BLaER1 (cell line): ENCODE measurements at regions not wholly inside any gene's neighbourhood (a gene's known extent, or its start where the extent isn't known, plus 50 kb on each side); places are given as distances from the start of the nearest gene placed in this dataset.
A peak's percentile ranks its signal among the peaks of the same experiment; 100 is the strongest.

Experiments
- H3K27ac ChIP-seq: shearing (Covaris generic); formaldehyde crosslinking; 2 replicates; pipeline ENCODE4 v1.8.1; 2022
- H3K27me3 ChIP-seq: shearing (Covaris generic); formaldehyde crosslinking; 2 replicates; pipeline ENCODE4 v1.8.1; 2022
- H3K36me3 ChIP-seq: shearing (Covaris generic); formaldehyde crosslinking; 2 replicates; pipeline ENCODE4 v1.8.1; 2022
- H3K4me1 ChIP-seq: shearing (Covaris generic); formaldehyde crosslinking; 2 replicates; pipeline ENCODE4 v1.8.1; 2022
- H3K4me2 ChIP-seq: shearing (Covaris generic); formaldehyde crosslinking; 2 replicates; pipeline ENCODE4 v1.8.1; 2022
- H3K4me3 ChIP-seq: shearing (Covaris generic); formaldehyde crosslinking; 2 replicates; pipeline ENCODE4 v1.8.1; 2022
- H3K9ac ChIP-seq: shearing (Covaris generic); formaldehyde crosslinking; 2 replicates; pipeline ENCODE4 v1.8.1; 2022
- H3K9me3 ChIP-seq: shearing (Covaris generic); formaldehyde crosslinking; 2 replicates; pipeline ENCODE4 v1.8.1; 2022
- H4K20me1 ChIP-seq: shearing (Covaris generic); formaldehyde crosslinking; 2 replicates; pipeline ENCODE4 v1.8.1; 2022
- Cebpa-rat ChIP-seq: shearing (Covaris generic); IDR thresholded peaks from 2 replicates; pipeline ENCODE4 v1.8.1; 2022

- Histone ChIP-seq H4K20me1 (no peaks in the 10 kb centered on the region), H3K27me3 (no peaks in the 10 kb centered on the region), H3K9me3 (no peaks in the 10 kb centered on the region), H3K36me3 (no peaks in the 10 kb centered on the region), H3K4me3 (no peak overlapping the region), H3K4me2 (peak overlapping the region; percentile 6; the same call in 1 of the 2 replicates), H3K27ac (no peak overlapping the region), H3K9ac (no peak overlapping the region), H3K4me1 (peaks cover 11% of the 10 kb centered on the region; the same call in 1 of the 2 replicates)
- TF ChIP-seq Cebpa-rat = no peak
Observed at GRCh38 chr12:63069860-63070617, 81.0 kb downstream of the AVPR1A start.

DNA sequence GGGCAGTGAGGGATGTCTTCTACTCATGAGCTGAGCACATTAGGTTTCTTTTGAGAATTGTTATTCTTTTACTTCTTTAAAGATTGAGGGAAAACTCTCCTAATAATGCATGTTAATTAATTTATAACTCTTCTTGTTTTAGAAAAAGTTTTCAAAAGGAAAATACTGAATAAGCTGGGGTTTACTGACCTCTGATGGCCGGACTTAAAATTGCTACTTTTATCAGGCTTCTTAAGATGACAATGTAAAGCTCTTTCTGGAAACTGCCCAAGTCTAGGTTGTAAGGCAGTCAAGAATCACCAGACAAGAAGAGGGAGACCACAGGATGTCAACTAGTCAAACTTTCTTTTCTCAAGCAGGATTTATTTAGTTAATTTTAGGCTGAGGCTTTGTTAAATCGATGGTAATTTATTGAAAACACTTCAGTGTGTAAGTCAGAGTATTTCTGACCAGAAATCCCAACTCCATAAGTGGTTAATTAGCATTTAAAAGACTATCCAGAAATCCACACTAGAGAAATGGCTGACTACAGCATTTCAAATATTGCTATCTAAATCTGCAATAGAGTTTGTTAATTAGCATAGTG is 82.1 kb downstream of the AVPR1A start:
- H3K9me3 ChIP-seq = no peaks in the 10 kb centered on the region
- H3K4me1 ChIP-seq = peaks cover 11% of the 10 kb centered on the region; the same call in 1 of the 2 replicates
- H3K4me2 ChIP-seq = no peak overlapping the region
- H4K20me1 ChIP-seq = no peaks in the 10 kb centered on the region
- no peak overlapping the region for H3K9ac ChIP-seq
- no peak overlapping the region for H3K4me3 ChIP-seq
- no peaks in the 10 kb centered on the region for H3K27me3 ChIP-seq
- H3K27ac ChIP-seq = no peak overlapping the region
- H3K36me3 ChIP-seq = no peaks in the 10 kb centered on the region
- TF ChIP-seq Cebpa-rat = no peak

DNA sequence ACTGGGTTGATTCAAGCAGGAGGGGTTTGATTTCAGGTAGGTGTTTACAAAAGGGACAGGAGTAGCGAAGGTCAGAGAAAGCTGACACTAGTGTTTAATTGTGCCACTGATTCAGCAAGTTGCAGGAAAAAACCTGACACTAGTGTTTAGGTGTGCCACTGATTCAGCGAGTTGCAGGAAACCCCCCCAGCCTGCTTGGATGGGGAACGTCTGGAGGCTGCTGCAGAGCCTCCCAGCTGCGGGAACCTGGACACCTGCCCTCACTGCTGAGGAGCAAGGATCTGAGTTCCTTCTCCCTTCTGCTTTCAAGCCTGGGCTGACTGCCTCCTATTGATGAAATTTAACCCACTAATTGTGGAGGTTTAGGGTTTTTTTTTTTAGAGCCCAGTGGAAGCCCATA is 84.2 kb downstream of the AVPR1A start:
- Histone ChIP-seq H3K27me3 (no peaks in the 10 kb centered on the region), H3K9ac (no peak overlapping the region), H3K4me2 (no peak overlapping the region)

DNA sequence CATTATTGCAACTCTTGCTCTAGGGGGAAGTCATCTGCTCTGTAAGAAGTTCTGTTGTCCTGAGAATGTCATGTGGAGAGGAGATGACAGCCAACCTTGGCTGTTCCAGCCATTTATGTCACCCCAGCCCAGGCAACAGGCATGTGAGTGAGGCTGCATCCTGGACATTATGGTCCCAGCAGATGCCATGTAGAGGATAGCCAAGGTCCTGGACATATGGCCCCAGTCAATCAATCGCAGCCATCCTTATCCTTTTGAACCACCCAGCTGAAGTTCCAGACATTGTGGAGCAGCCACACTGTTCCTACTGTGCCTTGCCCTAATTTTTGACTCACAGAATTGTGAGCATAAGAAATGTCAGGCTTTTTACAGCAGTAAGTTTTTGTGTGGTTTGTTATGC is 84.9 kb downstream of the AVPR1A start:
- Histone ChIP-seq H3K27ac (no peak overlapping the region), H3K4me3 (no peak overlapping the region), H3K36me3 (no peaks in the 10 kb centered on the region), H3K4me2 (no peak overlapping the region), H4K20me1 (no peaks in the 10 kb centered on the region), H3K27me3 (no peaks in the 10 kb centered on the region), H3K9me3 (no peaks in the 10 kb centered on the region), H3K4me1 (peaks cover 11% of the 10 kb centered on the region; the same call in 1 of the 2 replicates), H3K9ac (no peak overlapping the region)
- no peak for TF ChIP-seq Cebpa-rat

More for the DNA sequence above, 84.2 kb downstream of the AVPR1A start:
- Histone ChIP-seq H3K36me3 (no peaks in the 10 kb centered on the region), H3K4me3 (no peak overlapping the region), H3K27ac (no peak overlapping the region), H3K9me3 (no peaks in the 10 kb centered on the region), H4K20me1 (no peaks in the 10 kb centered on the region), H3K4me1 (peaks cover 11% of the 10 kb centered on the region; the same call in 1 of the 2 replicates)
- TF ChIP-seq Cebpa-rat = no peak

DNA sequence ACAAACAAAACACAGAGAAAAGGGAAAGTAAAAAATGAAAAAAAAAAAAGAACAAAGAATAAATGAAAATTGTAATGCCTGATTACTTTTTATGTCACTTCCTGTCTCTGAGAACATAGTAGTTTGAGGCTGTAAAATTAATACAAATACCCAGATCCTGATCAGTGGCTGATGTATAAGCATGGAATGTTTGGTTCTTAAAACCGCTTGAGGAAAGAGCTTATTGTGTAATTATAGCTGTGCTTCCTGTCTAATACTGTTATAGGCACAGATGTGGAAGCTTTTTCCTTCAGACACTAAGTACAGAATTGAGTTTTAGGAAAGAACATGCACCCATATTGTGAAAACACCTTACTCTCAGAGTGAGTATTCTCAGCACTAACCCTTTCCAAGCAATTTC is 86.9 kb downstream of the AVPR1A start:
- H3K9ac ChIP-seq = no peak overlapping the region
- H3K4me1 ChIP-seq = no peaks in the 10 kb centered on the region
- H3K27ac ChIP-seq = no peak overlapping the region
- no peaks in the 10 kb centered on the region for H3K36me3 ChIP-seq
- no peaks in the 10 kb centered on the region for H3K27me3 ChIP-seq
- H4K20me1 ChIP-seq = no peaks in the 10 kb centered on the region
- no peaks in the 10 kb centered on the region for H3K9me3 ChIP-seq
- no peak for TF ChIP-seq Cebpa-rat
- H3K4me2 ChIP-seq = no peak overlapping the region
- H3K4me3 ChIP-seq = no peak overlapping the region

GRCh38 chr12:63056649-63057048 is 94.4 kb downstream of the AVPR1A start:
- H4K20me1 ChIP-seq = no peaks in the 10 kb centered on the region
- no peaks in the 10 kb centered on the region for H3K27me3 ChIP-seq
- H3K36me3 ChIP-seq = no peaks in the 10 kb centered on the region
- H3K4me2 ChIP-seq = no peak overlapping the region
- no peak overlapping the region for H3K27ac ChIP-seq
- no peak overlapping the region for H3K9ac ChIP-seq
- no peak for TF ChIP-seq Cebpa-rat
- no peaks in the 10 kb centered on the region for H3K9me3 ChIP-seq
- H3K4me1 ChIP-seq = no peaks in the 10 kb centered on the region
- H3K4me3 ChIP-seq = no peak overlapping the region

DNA sequence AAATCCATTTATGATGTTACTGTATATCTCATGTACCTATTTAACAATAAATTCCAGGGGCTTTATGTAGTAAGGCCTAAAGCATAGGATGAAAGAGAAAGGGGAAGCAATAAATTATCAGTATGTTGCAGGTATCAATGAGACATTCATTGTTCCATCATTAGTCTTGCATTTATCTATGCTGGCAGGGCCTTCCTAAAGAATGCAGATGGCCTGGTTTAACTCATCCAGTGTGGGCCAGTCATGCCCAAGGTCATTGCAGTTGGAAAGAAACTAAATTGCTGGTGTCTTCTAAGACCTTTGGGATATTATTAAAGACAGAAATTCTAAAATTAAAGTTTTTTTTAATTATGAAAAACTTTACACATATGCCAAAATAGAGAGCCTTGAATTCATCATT is 98.3 kb downstream of the AVPR1A start:
- Histone ChIP-seq H3K4me3 (no peak overlapping the region), H3K9ac (no peak overlapping the region), H3K4me2 (no peak overlapping the region), H3K27me3 (no peaks in the 10 kb centered on the region), H3K9me3 (no peaks in the 10 kb centered on the region), H3K4me1 (no peaks in the 10 kb centered on the region), H3K27ac (no peak overlapping the region), H4K20me1 (no peaks in the 10 kb centered on the region), H3K36me3 (no peaks in the 10 kb centered on the region)
- TF ChIP-seq Cebpa-rat = no peak

DNA sequence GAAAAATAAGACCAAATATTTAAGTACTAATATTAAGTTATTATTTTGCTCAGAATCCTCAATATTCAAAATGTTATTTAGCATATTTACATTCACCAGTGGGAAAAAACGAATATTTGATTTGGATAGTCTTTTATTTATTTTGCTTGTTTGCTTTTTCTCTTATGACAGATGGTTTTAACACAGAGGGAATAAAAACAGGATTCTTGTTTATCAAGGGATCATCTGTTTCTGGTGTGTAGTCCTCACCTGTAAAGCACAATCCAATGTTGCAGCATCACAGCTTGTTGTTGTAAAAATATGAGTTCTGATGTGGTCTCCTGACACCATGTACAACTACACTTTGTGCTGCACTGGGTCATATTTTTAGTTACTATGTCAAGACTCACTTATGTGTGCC is 103.9 kb downstream of the AVPR1A start:
- H3K27me3 ChIP-seq = no peaks in the 10 kb centered on the region
- H3K4me1 ChIP-seq = peaks cover 8% of the 10 kb centered on the region
- no peaks in the 10 kb centered on the region for H3K36me3 ChIP-seq
- no peaks in the 10 kb centered on the region for H3K9me3 ChIP-seq
- no peak overlapping the region for H3K4me3 ChIP-seq
- H3K9ac ChIP-seq = no peak overlapping the region
- H4K20me1 ChIP-seq = no peaks in the 10 kb centered on the region
- no peak overlapping the region for H3K27ac ChIP-seq
- no peak for TF ChIP-seq Cebpa-rat
- no peak overlapping the region for H3K4me2 ChIP-seq

DNA sequence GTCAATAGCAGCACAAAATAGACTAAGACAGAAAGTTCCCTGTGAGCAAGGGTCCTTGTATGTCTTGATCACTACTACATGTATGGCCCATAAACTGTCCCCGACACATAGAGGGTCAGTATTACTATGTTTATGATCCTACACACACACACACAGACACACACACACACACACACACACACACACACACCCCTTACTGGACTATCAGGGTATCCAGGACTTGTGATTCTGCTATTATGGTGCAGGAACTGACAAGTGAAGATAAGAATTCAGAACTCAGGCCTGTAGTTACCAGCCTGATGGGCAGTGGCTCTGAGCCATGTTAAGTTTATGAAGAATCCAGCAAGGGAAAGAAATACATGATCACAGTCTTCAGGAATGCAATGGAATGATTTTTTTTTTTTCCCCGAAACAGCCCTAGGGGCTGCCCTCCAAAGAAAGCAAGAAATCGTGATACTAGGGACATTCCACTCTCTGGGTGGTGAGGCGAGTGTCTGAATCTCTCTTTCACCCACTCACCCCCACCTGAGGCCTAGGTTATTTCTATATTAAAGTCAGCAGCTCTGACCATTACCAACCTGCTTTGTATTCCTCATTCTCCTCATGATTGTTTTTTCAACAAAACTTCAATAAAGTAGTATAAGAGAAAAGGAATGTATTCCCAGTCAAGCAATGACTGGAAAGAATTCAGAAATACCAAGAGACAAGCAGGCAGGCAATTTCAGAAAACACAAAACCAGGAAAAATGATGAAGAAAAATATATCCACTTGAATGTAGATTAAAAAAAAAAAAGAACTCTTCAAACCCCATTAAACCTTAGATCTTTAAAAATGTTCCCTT is 105.8 kb downstream of the AVPR1A start:
- Histone ChIP-seq H3K36me3 (no peaks in the 10 kb centered on the region), H3K4me2 (no peak overlapping the region), H3K27ac (no peak overlapping the region), H3K9ac (no peak overlapping the region), H3K4me1 (peaks cover 8% of the 10 kb centered on the region), H4K20me1 (no peaks in the 10 kb centered on the region), H3K27me3 (no peaks in the 10 kb centered on the region), H3K4me3 (no peak overlapping the region), H3K9me3 (no peaks in the 10 kb centered on the region)
- no peak for TF ChIP-seq Cebpa-rat

GRCh38 chr12:63042646-63043045 is 107.7 kb upstream of the PPM1H start:
- Histone ChIP-seq H3K36me3 (no peaks in the 10 kb centered on the region), H3K27me3 (no peaks in the 10 kb centered on the region)
- TF ChIP-seq Cebpa-rat = no peak

More at GRCh38 chr12:63042646-63043045, 107.7 kb upstream of the PPM1H start:
- Histone ChIP-seq H4K20me1 (no peaks in the 10 kb centered on the region), H3K4me2 (no peak overlapping the region), H3K4me3 (no peak overlapping the region), H3K9me3 (no peaks in the 10 kb centered on the region), H3K9ac (no peak overlapping the region), H3K27ac (no peak overlapping the region), H3K4me1 (peaks cover 8% of the 10 kb centered on the region)
